HG03159 (cell line): ENCODE measurements at regions not wholly inside any gene's neighbourhood (a gene's known extent, or its start where the extent isn't known, plus 50 kb on each side); places are given as distances from the start of the nearest gene placed in this dataset.
"Not testable (repeated sequence)": the region's sequence is repeated elsewhere in the genome, so short reads cannot be mapped to it uniquely, and the experiment has no call there.

Experiments
- ATAC-seq: cut with Tn5 transposase; IDR thresholded peaks from one replicate; pipeline ENCODE4 v1.9.1; 2021; ENCODE audit warnings: mild to moderate bottlenecking, moderate library complexity; ENCODE audit not compliant: unreplicated experiment

GRCh38 chr15:44817797-44818196, 81.5 kb downstream of the TRIM69 start:
- not testable (repeated sequence) for ATAC-seq

GRCh38 chr15:44819331-44819987, 83.1 kb downstream of the TRIM69 start:
- ATAC-seq: not testable (repeated sequence)

DNA sequence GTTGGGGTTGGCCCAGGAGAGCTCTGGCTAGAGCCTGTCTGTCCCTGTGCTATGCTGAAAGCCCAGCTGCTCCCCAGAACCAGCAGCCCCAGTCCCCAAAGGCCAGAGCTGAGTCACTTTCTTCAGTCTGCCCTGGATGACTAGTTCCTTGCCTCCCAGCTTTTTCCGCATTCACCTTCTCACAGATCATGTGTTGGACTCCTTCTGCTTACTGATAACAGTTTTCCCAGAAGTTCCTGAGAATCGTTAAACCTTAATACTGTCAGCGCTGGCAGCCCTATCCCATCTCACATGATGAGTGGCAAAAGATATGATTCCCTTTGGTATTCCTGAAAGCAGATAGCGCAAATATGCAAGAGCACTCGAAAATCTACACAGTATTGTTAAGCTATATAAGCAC, 84.2 kb downstream of the TRIM69 start:
- not testable (repeated sequence) for ATAC-seq

DNA sequence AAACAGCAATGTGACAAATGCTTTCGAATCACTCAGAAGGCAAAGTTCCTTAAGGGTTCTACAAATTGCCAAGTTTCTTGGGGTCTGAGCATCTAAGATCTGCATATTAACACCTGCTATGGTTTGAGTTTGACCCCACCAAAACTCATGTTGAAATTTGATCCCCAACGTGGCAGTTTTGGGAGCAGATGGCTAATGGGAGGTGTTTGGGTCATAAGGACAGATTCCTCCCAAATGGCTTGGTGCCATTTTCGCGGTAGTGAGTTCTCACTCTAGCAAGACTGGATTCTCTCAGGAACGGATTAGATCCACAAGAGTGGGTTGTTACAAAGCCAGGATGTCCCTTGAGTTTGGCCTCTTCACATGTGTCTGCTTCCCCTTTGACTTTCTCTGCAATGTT, 84.6 kb downstream of the TRIM69 start:
- not testable (repeated sequence) for ATAC-seq

- not testable (repeated sequence) for ATAC-seq
These were observed 88.2 kb downstream of the TRIM69 start for GRCh38 chr15:44824277-44825145.

- not testable (repeated sequence) for ATAC-seq
These were observed 90.3 kb downstream of the TRIM69 start for GRCh38 chr15:44826583-44826982.

DNA sequence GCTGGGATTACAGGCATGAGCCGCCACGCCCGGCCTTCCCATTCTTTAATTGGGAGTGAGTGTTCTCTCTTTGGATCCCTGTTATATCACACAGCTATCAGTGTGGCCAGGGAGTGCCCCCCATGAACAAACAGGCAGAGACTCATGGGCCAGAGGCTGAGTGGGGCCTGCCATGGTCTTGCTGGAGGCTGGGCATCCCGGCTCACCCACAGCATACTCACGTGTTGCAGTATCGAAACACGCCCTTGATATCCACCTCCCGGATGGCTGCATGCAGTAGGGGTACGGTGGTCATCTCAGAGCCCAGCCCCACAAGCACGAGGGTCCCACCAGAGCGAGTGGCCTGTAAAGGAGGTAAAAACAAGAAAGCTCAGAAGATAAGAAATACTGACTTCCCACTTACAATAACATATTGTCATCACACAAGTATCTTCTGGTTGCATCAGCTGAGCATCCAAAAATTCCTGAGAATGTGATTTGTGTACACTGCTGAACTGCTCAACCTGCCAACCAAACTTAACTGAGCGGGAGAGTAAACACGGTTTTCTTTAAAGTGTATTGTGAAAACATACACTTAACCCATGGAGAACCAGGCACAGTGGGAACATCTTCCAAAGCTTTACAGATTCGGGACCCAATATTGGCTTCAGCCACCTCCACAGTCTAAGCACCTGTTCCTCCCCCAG, 92.0 kb downstream of the TRIM69 start:
- not testable (repeated sequence) for ATAC-seq

GRCh38 chr15:44829150-44829549, 92.8 kb downstream of the TRIM69 start:
- ATAC-seq: not testable (repeated sequence)

- ATAC-seq: not testable (repeated sequence)
These were observed 94.5 kb downstream of the TRIM69 start for GRCh38 chr15:44830692-44831408.

GRCh38 chr15:44831409-44831741, 95.0 kb downstream of the TRIM69 start:
- not testable (repeated sequence) for ATAC-seq

DNA sequence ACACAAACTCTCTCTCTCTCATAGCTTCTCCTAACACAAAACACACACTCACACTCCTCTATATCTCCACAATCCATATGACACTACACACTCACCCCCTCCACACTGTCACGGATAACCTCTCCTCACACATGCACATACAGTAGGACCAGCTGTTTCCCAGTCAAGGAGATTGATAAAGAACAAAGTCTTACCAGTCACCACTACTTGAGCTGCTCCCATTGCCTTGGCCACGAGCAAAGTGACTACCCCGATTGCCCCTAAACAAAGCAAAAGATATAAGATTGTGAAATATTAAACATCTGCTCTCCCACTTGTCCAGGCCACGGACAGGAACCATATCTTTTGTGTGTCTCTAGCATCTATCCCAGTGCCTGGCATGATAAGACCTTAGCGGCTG, 95.8 kb downstream of the TRIM69 start:
- not testable (repeated sequence) for ATAC-seq

DNA sequence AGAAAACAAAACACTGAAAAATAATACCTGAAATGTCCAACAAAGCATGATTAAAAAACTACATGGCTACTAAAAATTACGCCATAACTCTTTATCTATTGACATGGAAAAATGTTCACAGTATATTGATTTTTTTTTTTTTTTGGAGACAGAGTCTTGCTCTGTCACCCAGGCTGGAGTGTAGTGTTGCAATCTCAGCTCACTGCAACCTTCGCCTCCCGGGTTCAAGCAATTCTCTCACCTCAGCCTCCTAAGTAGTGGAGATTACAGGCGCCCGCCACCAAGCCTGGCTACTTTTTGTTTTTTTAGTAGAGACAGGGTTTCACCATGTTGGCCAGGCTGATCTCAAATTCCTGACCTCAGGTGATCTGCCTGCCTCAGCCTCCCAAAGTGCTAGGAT, 96.8 kb downstream of the TRIM69 start:
- ATAC-seq: not testable (repeated sequence)

GRCh38 chr15:44833761-44834160, 97.4 kb downstream of the TRIM69 start:
- ATAC-seq: not testable (repeated sequence)

DNA sequence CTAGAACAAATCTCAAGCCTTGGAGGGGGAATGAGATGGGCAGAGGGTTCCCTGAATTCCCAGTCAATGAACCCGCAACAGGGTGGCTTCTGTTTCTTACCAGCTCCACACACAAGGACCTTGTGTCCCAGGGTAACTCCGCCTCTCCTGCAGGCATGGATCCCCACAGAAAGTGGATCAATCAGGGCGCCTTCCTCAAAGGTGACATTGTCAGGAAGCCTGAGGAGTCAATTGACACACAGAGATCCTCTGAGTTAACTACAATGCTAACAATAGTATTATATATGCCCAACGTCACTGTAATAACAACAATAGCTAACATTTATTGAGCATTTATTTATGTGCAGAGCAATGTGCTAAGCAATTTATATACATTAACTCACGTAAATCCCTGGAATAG, 98.8 kb downstream of the TRIM69 start:
- not testable (repeated sequence) for ATAC-seq

DNA sequence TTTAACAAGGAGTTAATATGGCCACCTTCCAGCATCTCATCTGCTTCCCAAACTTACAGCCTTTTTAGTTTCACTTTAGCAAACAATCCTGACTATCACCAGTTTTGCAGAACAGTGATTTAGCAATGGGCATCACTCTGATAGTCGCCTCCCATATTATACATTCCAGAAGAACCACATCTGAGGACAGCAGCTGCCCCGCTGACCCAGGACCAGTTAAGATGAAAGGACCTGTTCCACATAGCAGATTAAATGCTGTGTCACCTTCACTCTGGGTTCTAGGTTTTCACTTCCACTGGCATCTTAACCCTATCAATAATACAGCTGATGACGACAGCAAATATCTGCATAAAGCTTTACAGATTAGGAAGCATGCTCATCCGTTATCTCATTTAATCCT, 99.8 kb downstream of the TRIM69 start:
- ATAC-seq: no peak

DNA sequence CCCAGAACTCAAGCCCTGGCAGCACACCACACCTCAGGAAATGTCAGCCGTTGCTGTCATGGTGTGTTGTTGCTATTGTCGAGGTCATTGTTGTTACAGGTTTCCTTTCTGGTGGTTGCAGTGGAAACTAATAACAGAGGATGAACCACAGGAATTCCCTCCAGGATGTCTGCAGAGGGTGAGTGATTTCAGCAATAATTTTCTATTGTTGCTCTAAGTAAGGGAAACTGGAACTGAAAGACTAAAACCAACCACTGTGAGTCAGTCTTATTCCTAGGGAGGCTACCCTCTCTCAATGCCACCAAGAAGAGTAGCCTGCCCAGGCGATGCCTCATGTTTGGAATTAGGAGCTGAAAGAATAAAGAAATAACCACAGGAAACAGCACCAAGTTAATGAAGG, 102.6 kb downstream of the TRIM69 start:
- not testable (repeated sequence) for ATAC-seq

DNA sequence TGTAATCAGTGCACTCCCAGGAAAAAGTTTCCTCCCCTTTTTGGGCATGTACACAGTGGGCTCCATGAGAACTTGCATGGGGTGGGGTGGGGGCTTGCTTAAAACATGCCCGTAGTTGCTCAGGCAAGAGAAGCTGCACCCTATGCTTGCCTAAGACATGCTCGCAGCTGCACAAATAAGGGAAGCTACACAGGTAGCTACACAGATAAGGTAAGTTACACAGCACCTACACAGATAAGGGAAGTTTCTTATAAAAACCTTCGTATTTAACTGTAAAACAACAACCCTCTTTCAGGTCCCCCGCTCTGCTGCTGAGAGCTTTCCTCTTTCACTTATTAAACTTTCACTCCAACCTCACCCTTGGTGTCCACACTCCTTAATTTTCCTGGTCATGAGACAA, 105.4 kb downstream of the TRIM69 start:
- not testable (repeated sequence) for ATAC-seq

DNA sequence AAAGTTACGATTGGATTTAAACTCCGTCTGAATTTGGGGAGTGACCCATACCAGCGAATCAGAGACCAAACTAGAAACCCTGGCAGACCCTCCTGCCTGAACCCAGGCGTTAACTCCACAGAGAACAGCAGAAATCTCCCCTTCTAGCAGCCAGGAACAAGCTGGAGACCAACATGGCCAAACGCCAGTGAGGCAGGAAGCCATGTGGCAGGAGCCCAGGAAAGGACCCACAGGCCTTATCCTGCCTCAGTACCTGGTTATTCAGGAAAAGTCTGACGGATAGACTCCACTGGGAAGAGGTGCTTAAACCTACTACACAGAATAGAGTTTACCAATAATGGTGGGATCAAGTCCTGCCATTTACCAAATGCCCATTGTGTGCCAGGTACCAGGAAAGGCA, 106.6 kb downstream of the TRIM69 start:
- not testable (repeated sequence) for ATAC-seq

DNA sequence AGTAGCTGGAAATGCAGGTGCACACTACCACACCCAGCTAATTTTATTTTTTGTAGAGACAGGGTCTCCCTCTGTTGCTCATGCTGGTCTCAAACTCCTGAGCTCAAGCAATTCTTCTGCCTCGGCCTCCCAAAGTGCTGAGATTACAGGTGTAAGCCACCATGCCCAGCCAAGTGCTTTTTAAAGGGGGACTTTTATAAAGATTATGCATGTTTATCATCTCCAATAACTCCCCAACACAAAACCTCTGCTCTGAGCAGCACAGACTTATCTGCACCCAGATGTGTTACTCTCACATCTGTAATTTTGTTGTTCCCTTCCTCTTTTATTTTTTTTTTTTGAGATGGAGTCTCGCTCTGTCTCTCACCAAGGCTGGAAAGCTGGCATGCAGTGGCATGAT, 108.6 kb downstream of the TRIM69 start:
- ATAC-seq: not testable (repeated sequence)

- not testable (repeated sequence) for ATAC-seq
These were observed 109.8 kb downstream of the TRIM69 start for GRCh38 chr15:44846156-44846555.

DNA sequence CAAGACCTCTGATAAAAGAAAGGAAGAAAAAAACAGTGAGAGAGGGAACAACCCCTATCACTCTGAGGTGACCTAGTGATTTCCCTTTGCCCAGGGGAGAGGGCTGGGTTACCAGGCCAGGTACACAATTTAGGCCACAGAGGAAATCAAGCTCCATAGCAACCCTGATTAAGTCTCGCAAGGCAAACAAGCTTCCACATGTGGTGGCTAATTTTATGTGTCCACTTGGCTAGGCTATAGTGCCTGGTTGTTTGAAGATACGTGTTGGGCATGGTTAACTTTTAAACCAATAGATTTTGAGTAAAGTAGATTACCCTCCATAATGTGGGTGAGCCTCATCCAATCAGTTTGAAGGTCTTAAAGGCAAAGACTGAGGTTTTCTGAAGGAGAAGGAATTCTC, 108.9 kb upstream of the TERB2 start:
- ATAC-seq: not testable (repeated sequence)
